ENCODE measurements at regions not wholly inside any gene's neighbourhood (a gene's known extent, or its start where the extent isn't known, plus 50 kb on each side); places are given as distances from the start of the nearest gene placed in this dataset.

DNA sequence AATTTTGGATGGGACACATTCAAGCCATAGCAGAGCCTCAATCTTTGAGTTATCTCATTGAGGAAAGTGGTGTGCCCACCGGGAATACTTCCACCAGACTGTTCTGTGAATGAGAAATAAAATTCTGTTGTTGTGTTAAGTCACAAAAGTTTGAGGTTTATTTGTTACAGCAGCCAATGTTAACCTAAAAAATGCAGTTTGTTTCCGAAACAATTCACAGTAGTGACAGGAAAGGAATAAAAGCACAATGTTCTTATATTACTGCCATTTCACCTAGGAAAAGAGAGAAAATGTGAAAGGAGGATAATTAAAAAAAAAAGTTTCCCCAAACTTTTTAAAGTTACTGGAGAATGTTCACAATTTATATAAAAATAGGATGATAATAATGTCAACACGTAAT, 344.6 kb downstream of the CD83 start:
- TF ChIP-seq, protein P1, sequence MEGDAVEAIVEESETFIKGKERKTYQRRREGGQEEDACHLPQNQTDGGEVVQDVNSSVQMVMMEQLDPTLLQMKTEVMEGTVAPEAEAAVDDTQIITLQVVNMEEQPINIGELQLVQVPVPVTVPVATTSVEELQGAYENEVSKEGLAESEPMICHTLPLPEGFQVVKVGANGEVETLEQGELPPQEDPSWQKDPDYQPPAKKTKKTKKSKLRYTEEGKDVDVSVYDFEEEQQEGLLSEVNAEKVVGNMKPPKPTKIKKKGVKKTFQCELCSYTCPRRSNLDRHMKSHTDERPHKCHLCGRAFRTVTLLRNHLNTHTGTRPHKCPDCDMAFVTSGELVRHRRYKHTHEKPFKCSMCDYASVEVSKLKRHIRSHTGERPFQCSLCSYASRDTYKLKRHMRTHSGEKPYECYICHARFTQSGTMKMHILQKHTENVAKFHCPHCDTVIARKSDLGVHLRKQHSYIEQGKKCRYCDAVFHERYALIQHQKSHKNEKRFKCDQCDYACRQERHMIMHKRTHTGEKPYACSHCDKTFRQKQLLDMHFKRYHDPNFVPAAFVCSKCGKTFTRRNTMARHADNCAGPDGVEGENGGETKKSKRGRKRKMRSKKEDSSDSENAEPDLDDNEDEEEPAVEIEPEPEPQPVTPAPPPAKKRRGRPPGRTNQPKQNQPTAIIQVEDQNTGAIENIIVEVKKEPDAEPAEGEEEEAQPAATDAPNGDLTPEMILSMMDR (IDR thresholded peaks at IDR 0.05): no peak
- TF ChIP-seq EP300 (IDR thresholded peaks at IDR 0.05): no peak
- TF ChIP-seq POLR2A (IDR thresholded peaks at IDR 0.05): no peak
- Histone ChIP-seq H3K4me3 (no peak overlapping the region), H3K27ac (no peak overlapping the region), H3K4me1 (ENCODE audit: insufficient read depth) (no peaks in the 10 kb centered on the region), H3K9me3 (no peaks in the 10 kb centered on the region), H3K27me3 (no peaks in the 10 kb centered on the region), H3K36me3 (no peaks in the 10 kb centered on the region)
- DNase-seq: no peak
- intact Hi-C loops (cut with DNase I): no loop called here
- WGBS, 3 donors: 63 to 74% (median 71%) methylated on average over 3 of the region's 3 CpGs

GRCh38 chr6:14462566-14462965, 345.0 kb downstream of the CD83 start:
- TF ChIP-seq POLR2A (IDR thresholded peaks at IDR 0.05) (no peak), EP300 (IDR thresholded peaks at IDR 0.05) (no peak)
- TF ChIP-seq, protein P1 (IDR thresholded peaks at IDR 0.05): no peak
- WGBS, 3 donors: 22 to 31% (median 24%) methylated on average over 2 of the region's 2 CpGs
- Histone ChIP-seq H3K4me3 (no peak overlapping the region), H3K9me3 (no peaks in the 10 kb centered on the region), H3K36me3 (no peaks in the 10 kb centered on the region), H3K27me3 (no peaks in the 10 kb centered on the region), H3K4me1 (ENCODE audit: insufficient read depth) (no peaks in the 10 kb centered on the region), H3K27ac (no peak overlapping the region)
- DNase-seq: no peak
- intact Hi-C loops (cut with DNase I): no loop called here

DNA sequence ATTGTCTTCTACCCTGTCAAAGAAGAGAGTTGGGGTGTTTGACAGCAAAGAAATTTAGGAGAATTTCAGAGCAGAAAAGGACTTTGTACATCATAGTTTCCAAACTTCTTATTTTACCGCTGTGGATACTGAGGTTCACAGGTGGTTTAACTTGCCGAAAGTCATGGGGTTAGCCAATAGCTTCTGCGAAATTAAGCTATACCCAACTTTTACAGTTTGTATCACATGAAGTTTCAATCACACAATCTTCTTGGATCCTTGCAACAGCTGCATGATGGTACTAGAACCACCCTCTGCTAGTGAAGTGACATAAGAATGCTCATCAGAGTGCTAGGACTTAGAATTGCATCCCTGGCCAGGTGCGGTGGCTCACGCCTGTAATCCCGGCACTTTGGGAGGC, 345.5 kb downstream of the CD83 start:
- H3K9me3 ChIP-seq: no peaks in the 10 kb centered on the region
- TF ChIP-seq, protein P1 (IDR thresholded peaks at IDR 0.05): no peak
- no peak for TF ChIP-seq EP300 (IDR thresholded peaks at IDR 0.05)
- TF ChIP-seq POLR2A (IDR thresholded peaks at IDR 0.05): no peak
- H3K4me1 ChIP-seq (ENCODE audit: insufficient read depth): no peaks in the 10 kb centered on the region
- H3K36me3 ChIP-seq: no peaks in the 10 kb centered on the region
- no peak overlapping the region for H3K27ac ChIP-seq
- H3K27me3 ChIP-seq: no peaks in the 10 kb centered on the region
- intact Hi-C loops (cut with DNase I): no loop called here
- H3K4me3 ChIP-seq: no peak overlapping the region
- WGBS, 3 donors: 91 to 97% (median 92%) methylated on average over 6 of the region's 6 CpGs
- DNase-seq: no peak

GRCh38 chr6:14464055-14464454, 346.5 kb downstream of the CD83 start:
- Histone ChIP-seq H3K9me3 (no peaks in the 10 kb centered on the region), H3K27ac (no peak overlapping the region), H3K27me3 (no peaks in the 10 kb centered on the region), H3K36me3 (no peaks in the 10 kb centered on the region), H3K4me3 (no peak overlapping the region), H3K4me1 (ENCODE audit: insufficient read depth) (no peaks in the 10 kb centered on the region)
- no peak for DNase-seq
- WGBS, 3 donors: 5 to 30% (median 7%) methylated on average over 5 of the region's 5 CpGs
- TF ChIP-seq, protein P1 (IDR thresholded peaks at IDR 0.05): no peak
- TF ChIP-seq EP300 (IDR thresholded peaks at IDR 0.05) (no peak), POLR2A (IDR thresholded peaks at IDR 0.05) (no peak)
- intact Hi-C loops (cut with DNase I): no loop called here

- no peaks in the 10 kb centered on the region for H3K27me3 ChIP-seq
- no peak overlapping the region for H3K4me3 ChIP-seq
- no peaks in the 10 kb centered on the region for H3K4me1 ChIP-seq (ENCODE audit: insufficient read depth)
- no peaks in the 10 kb centered on the region for H3K36me3 ChIP-seq
- no peak for DNase-seq
- TF ChIP-seq POLR2A (IDR thresholded peaks at IDR 0.05): no peak
- no peak for TF ChIP-seq EP300 (IDR thresholded peaks at IDR 0.05)
- TF ChIP-seq, protein P1 (IDR thresholded peaks at IDR 0.05): no peak
- H3K27ac ChIP-seq: no peak overlapping the region
- intact Hi-C loops (cut with DNase I): no loop called here
- H3K9me3 ChIP-seq: no peaks in the 10 kb centered on the region
- WGBS, 3 donors: 97 to 98% (median 97%) methylated on average over 2 of the region's 2 CpGs
Observed at GRCh38 chr6:14464716-14465115, 347.1 kb downstream of the CD83 start.
